Keratinocyte (primary cell): ENCODE measurements at regions not wholly inside any gene's neighbourhood (a gene's known extent, or its start where the extent isn't known, plus 50 kb on each side); places are given as distances from the start of the nearest gene placed in this dataset.

ENCODE experiments used
- DNase-seq: peaks from one replicate; pipeline ENCODE4 v3.0.0-alpha.2; 2011; ENCODE audit warnings: low read depth, missing footprints, low spot score
- FAIRE-seq: peaks from 2 replicates; lab custom pipeline; 2011; peaks lifted over from hg19 to GRCh38; lab: Jason Lieb, UNC
- H2AFZ ChIP-seq: 2 replicates; pipeline ENCODE4 v1.6.0; 2012; ENCODE audit warnings: low read length, control low read depth, inconsistent platforms; ENCODE audit not compliant: control insufficient read depth
- H3K27ac ChIP-seq: 2 replicates; pipeline ENCODE4 v1.5.1; 2011; ENCODE audit warnings: low read length; ENCODE audit not compliant: control insufficient read depth, insufficient read depth
- H3K27me3 ChIP-seq: 3 replicates; pipeline ENCODE4 v1.6.0; 2011; ENCODE audit warnings: low read length; ENCODE audit not compliant: control insufficient read depth, insufficient read depth; ENCODE audit errors: extremely low read depth
- H3K36me3 ChIP-seq, 2 experiments: 2 replicates in 1 of 2; 3 replicates in 1 of 2; pipeline ENCODE4 v1.5.1; 2011; ENCODE audit warnings: low read length in 2 of 2, mild to moderate bottlenecking in 1 of 2; ENCODE audit not compliant: control insufficient read depth in 2 of 2, insufficient read depth in 2 of 2; ENCODE audit errors: extremely low read depth in 1 of 2
- H3K4me1 ChIP-seq: 3 replicates; pipeline ENCODE4 v1.5.1; 2011; ENCODE audit warnings: low read length; ENCODE audit not compliant: control insufficient read depth, insufficient read depth; ENCODE audit errors: extremely low read depth
- H3K4me2 ChIP-seq: 3 replicates; pipeline ENCODE4 v1.6.0; 2011; ENCODE audit warnings: low read depth, low read length; ENCODE audit not compliant: control insufficient read depth, insufficient read depth; ENCODE audit errors: extremely low read depth
- H3K4me3 ChIP-seq, 3 experiments: fragments of 200-600 bp in 1 of 3; sonication (generic) in 1 of 3; 2 replicates in 2 of 3; 3 replicates in 1 of 3; pipeline ENCODE4 v1.5.1; 2011 to 2016; ENCODE audit warnings: low read length in 3 of 3, mild to moderate bottlenecking in 3 of 3, control low read depth in 2 of 3, inconsistent platforms in 1 of 3, low read depth in 1 of 3, mixed read lengths in 1 of 3, mixed run types in 1 of 3, moderate library complexity in 1 of 3; ENCODE audit not compliant: control insufficient read depth in 2 of 3, insufficient read depth in 2 of 3; ENCODE audit errors: extremely low read depth in 1 of 3
- H3K79me2 ChIP-seq: 2 replicates; pipeline ENCODE4 v1.6.0; 2012; ENCODE audit warnings: low read length; ENCODE audit not compliant: control insufficient read depth, insufficient read depth
- H3K9ac ChIP-seq: 3 replicates; pipeline ENCODE4 v1.6.0; 2011; ENCODE audit warnings: low read length; ENCODE audit not compliant: control insufficient read depth, insufficient read depth; ENCODE audit errors: extremely low read depth
- H3K9me1 ChIP-seq: 3 replicates; pipeline ENCODE4 v1.6.0; 2011; ENCODE audit warnings: low read length; ENCODE audit not compliant: control insufficient read depth, insufficient read depth; ENCODE audit errors: extremely low read depth
- H3K9me3 ChIP-seq: 2 replicates; pipeline ENCODE4 v1.5.1; 2012; ENCODE audit warnings: low read depth, low read length; ENCODE audit not compliant: control insufficient read depth
- H4K20me1 ChIP-seq: 3 replicates; pipeline ENCODE4 v1.6.0; 2011; ENCODE audit warnings: low read length; ENCODE audit not compliant: control insufficient read depth, insufficient read depth; ENCODE audit errors: extremely low read depth
- EZH2 ChIP-seq: IDR thresholded peaks from one replicate; pipeline ENCODE4 v1.6.1; 2012; ENCODE audit warnings: inconsistent platforms, mild to moderate bottlenecking, low read length, moderate library complexity
- dilution Hi-C: fragments of 300-500 bp; cut with MboI; formaldehyde crosslinking; loops from one replicate; pipeline ENCODE4 v1.7.0; 2020; ENCODE audit warnings: low sequenced_read_pairs; ENCODE audit not compliant: extremely low pct_ligation_motif_present
- TF ChIP-seq, protein P1 (sequence below), 3 experiments: IDR thresholded peaks in 1 of 3; conservative IDR thresholded peaks in 1 of 3; optimal IDR thresholded peaks in 1 of 3; 2 replicates in 2 of 3; 3 replicates in 1 of 3; pipeline versions ENCODE3 to v1.5.1; 2011; ENCODE audit warnings: low read length in 3 of 3, mild to moderate bottlenecking in 3 of 3, moderate library complexity in 2 of 3, control low read depth in 1 of 3, inconsistent platforms in 1 of 3; ENCODE audit not compliant: insufficient read depth in 2 of 3; ENCODE audit errors: extremely low read depth in 1 of 3

DNA sequence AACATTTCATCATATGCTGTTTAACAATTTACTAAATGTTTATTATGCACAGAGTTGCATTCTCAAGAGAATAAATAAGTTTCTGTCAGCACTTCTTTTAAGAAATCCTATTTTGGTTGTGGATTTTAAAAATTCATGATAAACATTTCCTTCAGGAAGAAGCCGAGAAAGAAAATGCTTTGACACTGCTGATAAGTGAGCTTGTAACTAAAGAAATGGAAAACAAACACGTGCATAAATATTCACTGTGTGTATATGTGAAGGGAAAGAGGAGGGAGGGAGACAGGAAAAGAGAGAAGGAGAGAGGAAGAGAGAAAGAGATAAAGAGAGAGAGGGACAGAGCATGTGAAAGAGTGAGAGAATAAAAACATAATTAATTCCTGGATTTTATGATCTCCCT lies 1165.0 kb downstream of the DIAPH3 start:
- no peak for FAIRE-seq

DNA sequence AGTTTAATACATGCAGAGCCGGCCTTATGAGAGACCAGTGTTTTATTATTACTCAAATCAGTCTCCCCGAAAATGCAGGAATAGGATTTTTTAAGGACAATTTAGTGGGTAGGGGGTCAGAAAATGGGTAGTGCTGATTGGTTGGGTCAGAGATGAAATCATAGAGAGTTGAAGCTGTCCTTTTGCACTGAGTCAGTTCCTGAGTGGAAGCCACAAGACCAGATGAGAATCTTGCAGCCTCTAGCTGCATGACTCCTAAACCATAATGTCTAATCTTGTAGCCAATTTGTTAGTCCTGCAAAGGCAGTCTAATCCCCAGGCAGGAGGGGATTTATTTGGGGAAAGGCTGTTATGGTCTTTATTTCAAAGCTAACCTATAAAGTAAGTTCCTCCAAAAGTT lies 1163.9 kb downstream of the DIAPH3 start:
- dilution Hi-C loops, result no loop called here
- Histone ChIP-seq H4K20me1 (no peaks in the 10 kb centered on the region), H3K9me3 (no peaks in the 10 kb centered on the region), H3K4me1 (no peaks in the 10 kb centered on the region), H3K27ac (no peak overlapping the region), H3K9ac (no peak overlapping the region), H3K79me2 (no peaks in the 10 kb centered on the region), H3K4me3 (no peak overlapping the region), H3K27me3 (no peaks in the 10 kb centered on the region), H2AFZ (no peak overlapping the region), H3K9me1 (no peaks in the 10 kb centered on the region), H3K4me2 (no peak overlapping the region), H3K36me3 (no peaks in the 10 kb centered on the region)
- no peak for FAIRE-seq
- TF ChIP-seq, protein P1, sequence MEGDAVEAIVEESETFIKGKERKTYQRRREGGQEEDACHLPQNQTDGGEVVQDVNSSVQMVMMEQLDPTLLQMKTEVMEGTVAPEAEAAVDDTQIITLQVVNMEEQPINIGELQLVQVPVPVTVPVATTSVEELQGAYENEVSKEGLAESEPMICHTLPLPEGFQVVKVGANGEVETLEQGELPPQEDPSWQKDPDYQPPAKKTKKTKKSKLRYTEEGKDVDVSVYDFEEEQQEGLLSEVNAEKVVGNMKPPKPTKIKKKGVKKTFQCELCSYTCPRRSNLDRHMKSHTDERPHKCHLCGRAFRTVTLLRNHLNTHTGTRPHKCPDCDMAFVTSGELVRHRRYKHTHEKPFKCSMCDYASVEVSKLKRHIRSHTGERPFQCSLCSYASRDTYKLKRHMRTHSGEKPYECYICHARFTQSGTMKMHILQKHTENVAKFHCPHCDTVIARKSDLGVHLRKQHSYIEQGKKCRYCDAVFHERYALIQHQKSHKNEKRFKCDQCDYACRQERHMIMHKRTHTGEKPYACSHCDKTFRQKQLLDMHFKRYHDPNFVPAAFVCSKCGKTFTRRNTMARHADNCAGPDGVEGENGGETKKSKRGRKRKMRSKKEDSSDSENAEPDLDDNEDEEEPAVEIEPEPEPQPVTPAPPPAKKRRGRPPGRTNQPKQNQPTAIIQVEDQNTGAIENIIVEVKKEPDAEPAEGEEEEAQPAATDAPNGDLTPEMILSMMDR (optimal IDR thresholded peaks at IDR 0.05 in 1 of 3, IDR thresholded peaks at IDR 0.05 in 1 of 3, conservative IDR thresholded peaks at IDR 0.05 in 1 of 3; ENCODE audit: extremely low read depth in 1 of 3, insufficient read depth in 2 of 3, low read length in 3 of 3), result no peak
- TF ChIP-seq EZH2, result no peak
- DNase-seq, result no peak

More for the DNA sequence above, 1165.0 kb downstream of the DIAPH3 start:
- H3K27ac ChIP-seq, result no peak overlapping the region
- no peak for DNase-seq
- no peaks in the 10 kb centered on the region for H4K20me1 ChIP-seq
- H3K79me2 ChIP-seq, result no peaks in the 10 kb centered on the region
- no peak overlapping the region for H3K4me2 ChIP-seq
- TF ChIP-seq, protein P1 (optimal IDR thresholded peaks at IDR 0.05 in 1 of 3, IDR thresholded peaks at IDR 0.05 in 1 of 3, conservative IDR thresholded peaks at IDR 0.05 in 1 of 3; ENCODE audit: extremely low read depth in 1 of 3, insufficient read depth in 2 of 3, low read length in 3 of 3), result no peak
- TF ChIP-seq EZH2, result no peak
- no peaks in the 10 kb centered on the region for H3K27me3 ChIP-seq
- no peaks in the 10 kb centered on the region for H3K9me3 ChIP-seq
- no peaks in the 10 kb centered on the region for H3K36me3 ChIP-seq
- H3K4me3 ChIP-seq, result no peak overlapping the region
- no peak overlapping the region for H2AFZ ChIP-seq
- dilution Hi-C loops, result no loop called here
- no peaks in the 10 kb centered on the region for H3K9me1 ChIP-seq
- no peak overlapping the region for H3K9ac ChIP-seq
- no peaks in the 10 kb centered on the region for H3K4me1 ChIP-seq
